HCT116 (cell line): ENCODE measurements at regions not wholly inside any gene's neighbourhood (a gene's known extent, or its start where the extent isn't known, plus 50 kb on each side); places are given as distances from the start of the nearest gene placed in this dataset.

Experiments
- ATAC-seq: fragments of 200-7000 bp; cut with Tn5 transposase; 2 replicates; pipeline ENCODE4 v1.9.1; 2020; ENCODE audit warnings: mild to moderate bottlenecking, moderate library complexity
- BruUV-seq: library from RNA; stranded (reverse); fragments of 400-500 nt; replicated peaks from 2 replicates; lab custom pipeline; 2021; lab: Mats Ljungman, UMichigan
- CTCF ChIA-PET: fragments of 300-600 bp; sonication (Branson Sonifier 250); formaldehyde crosslinking; loops from one replicate; lab custom pipeline; 2021; ENCODE audit warnings: antibody characterized with exemption; lab: Charles Lee
- POLR2A ChIA-PET: fragments of 300-600, 350-600 bp; sonication (Branson Sonifier 250); formaldehyde crosslinking; loops from one replicate; lab custom pipeline; 2021; ENCODE audit warnings: antibody characterized with exemption; lab: Charles Lee
- RAD21 ChIA-PET, 2 experiments: fragments of 300-600 bp; sonication (Branson Sonifier 250); formaldehyde crosslinking; loops; one replicate each; lab custom pipeline; 2023; ENCODE audit warnings: low total read pairs in 2 of 2; ENCODE audit not compliant: uncharacterized antibody in 2 of 2, unreplicated experiment in 2 of 2, low non-redundant PET in 1 of 2; lab: Charles Lee
- DNase-seq: peaks from one replicate; pipeline ENCODE4 v3.0.0-alpha.2; 2010; ENCODE audit warnings: low read depth, low spot score
- H2AFZ ChIP-seq: fragments of 200-600 bp; shearing (Covaris generic), sonication (generic); 2 replicates; pipeline ENCODE4 v1.6.1; 2017; ENCODE audit warnings: low read depth, mixed run types, mixed read lengths, antibody characterized with exemption, low read length; ENCODE audit not compliant: poor library complexity, severe bottlenecking
- H3K27ac ChIP-seq: 2 replicates; pipeline ENCODE4 v1.5.1; 2012; ENCODE audit warnings: low read depth, low read length
- H3K27me3 ChIP-seq: fragments of 200-600 bp; sonication (generic); 2 replicates; pipeline ENCODE4 v1.6.1; 2016; ENCODE audit warnings: mixed run types, low read length, mixed read lengths; ENCODE audit not compliant: insufficient read depth
- H3K36me3 ChIP-seq, 2 experiments: fragments of 200-500 bp in 1 of 2; fragments of 200-600 bp in 1 of 2; sonication (Bioruptor generic) in 1 of 2; sonication (generic) in 1 of 2; 2 replicates each; pipeline versions ENCODE4 v1.5.1 to v1.6.1; 2014 to 2016; ENCODE audit warnings: low read length in 2 of 2, inconsistent platforms in 1 of 2, mixed read lengths in 1 of 2, mixed run types in 1 of 2; ENCODE audit not compliant: insufficient read depth in 2 of 2, control insufficient read depth in 1 of 2
- H3K4me1 ChIP-seq, 2 experiments: fragments of 200-600 bp in 1 of 2; sonication (generic) in 1 of 2; 2 replicates each; pipeline versions ENCODE4 v1.5.1 to v1.6.1; 2012 to 2017; ENCODE audit warnings: low read length in 2 of 2, inconsistent platforms in 1 of 2, mild to moderate bottlenecking in 1 of 2, mixed read lengths in 1 of 2, mixed run types in 1 of 2, moderate library complexity in 1 of 2; ENCODE audit not compliant: insufficient read depth in 2 of 2, control insufficient read depth in 1 of 2
- H3K4me2 ChIP-seq: fragments of 200-600 bp; sonication (generic); 2 replicates; pipeline ENCODE4 v1.6.1; 2017; ENCODE audit warnings: mixed run types, low read length, mixed read lengths
- H3K4me3 ChIP-seq, 2 experiments: fragments of 200-600 bp in 1 of 2; sonication (generic) in 1 of 2; replicated peaks in 1 of 2; 2 replicates each; pipeline ENCODE4 v1.5.1; 2011 to 2016; ENCODE audit warnings: low read length in 2 of 2, control low read depth in 1 of 2, low read depth in 1 of 2, mild to moderate bottlenecking in 1 of 2, mixed read lengths in 1 of 2, mixed run types in 1 of 2
- H3K79me2 ChIP-seq: fragments of 200-600 bp; sonication (generic); 2 replicates; pipeline ENCODE4 v1.6.1; 2017; ENCODE audit warnings: mild to moderate bottlenecking, mixed run types, low read length, moderate library complexity, mixed read lengths; ENCODE audit not compliant: insufficient read depth
- H3K9ac ChIP-seq: fragments of 200-600 bp; sonication (generic); 2 replicates; pipeline ENCODE4 v1.6.1; 2016; ENCODE audit warnings: low read length, mixed read lengths
- H3K9me2 ChIP-seq: fragments of 200-600 bp; sonication (generic), shearing (Covaris generic); 2 replicates; pipeline ENCODE4 v1.6.1; 2017; ENCODE audit warnings: mixed run types, mild to moderate bottlenecking, moderate library complexity; ENCODE audit not compliant: insufficient read depth
- H3K9me3 ChIP-seq, 2 experiments: fragments of 200-500 bp in 1 of 2; fragments of 200-600 bp in 1 of 2; sonication (Bioruptor generic) in 1 of 2; sonication (generic) in 1 of 2; 2 replicates each; pipeline ENCODE4 v1.6.1; 2014 to 2017; ENCODE audit warnings: low read length in 2 of 2, mixed read lengths in 2 of 2, inconsistent platforms in 1 of 2, low read depth in 1 of 2, mild to moderate bottlenecking in 1 of 2, mixed run types in 1 of 2, moderate library complexity in 1 of 2; ENCODE audit not compliant: control insufficient read depth in 1 of 2, insufficient read depth in 1 of 2
- H4K20me1 ChIP-seq: fragments of 200-600 bp; sonication (generic), shearing (Covaris generic); 2 replicates; pipeline ENCODE4 v1.6.1; 2017; ENCODE audit warnings: mixed run types, mild to moderate bottlenecking, moderate library complexity; ENCODE audit not compliant: insufficient read depth
- CBX3 ChIP-seq: IDR thresholded peaks from 2 replicates; pipeline ENCODE4 v1.6.1; 2012; ENCODE audit warnings: low read depth
- ELF1 ChIP-seq: IDR thresholded peaks from 2 replicates; pipeline ENCODE4 v1.6.1; 2012; ENCODE audit warnings: low read depth, borderline replicate concordance
- EZH2 ChIP-seq: fragments of 200-600 bp; sonication (generic); IDR thresholded peaks from 2 replicates; pipeline ENCODE4 v1.6.1; 2017; ENCODE audit warnings: antibody characterized with exemption, mixed run types
- EZH2phosphoT487 ChIP-seq: fragments of 200-600 bp; IDR thresholded peaks from 2 replicates; pipeline ENCODE4 v1.6.1; 2018; ENCODE audit warnings: antibody characterized with exemption, borderline replicate concordance
- JUND ChIP-seq: IDR thresholded peaks from 2 replicates; pipeline ENCODE4 v1.6.1; 2012
- RAD21 ChIP-seq: IDR thresholded peaks from 2 replicates; pipeline ENCODE4 v1.6.1; 2012; ENCODE audit warnings: low read depth, mild to moderate bottlenecking
- SIN3A ChIP-seq: IDR thresholded peaks from 2 replicates; pipeline ENCODE4 v1.6.1; 2012; ENCODE audit warnings: low read depth
- SP1 ChIP-seq: IDR thresholded peaks from 2 replicates; pipeline ENCODE4 v1.6.1; 2012; ENCODE audit warnings: low read depth
- SRF ChIP-seq: IDR thresholded peaks from 2 replicates; pipeline ENCODE4 v1.6.1; 2012; ENCODE audit warnings: low read depth
- YY1 ChIP-seq: IDR thresholded peaks from 2 replicates; pipeline ENCODE4 v1.6.1; 2011; ENCODE audit warnings: low read length, low read depth, moderate library complexity, mild to moderate bottlenecking; ENCODE audit not compliant: insufficient replicate concordance; ENCODE audit errors: extremely low read depth
- ZFX ChIP-seq: fragments of 450-650 bp; IDR thresholded peaks from 2 replicates; pipeline ENCODE4 v1.6.1; 2017
- intact Hi-C: fragments of 100-400 bp; cut with micrococcal nuclease; formaldehyde crosslinking; loops from 2 replicates; pipeline ENCODE4 v1.10.0; 2022

DNA sequence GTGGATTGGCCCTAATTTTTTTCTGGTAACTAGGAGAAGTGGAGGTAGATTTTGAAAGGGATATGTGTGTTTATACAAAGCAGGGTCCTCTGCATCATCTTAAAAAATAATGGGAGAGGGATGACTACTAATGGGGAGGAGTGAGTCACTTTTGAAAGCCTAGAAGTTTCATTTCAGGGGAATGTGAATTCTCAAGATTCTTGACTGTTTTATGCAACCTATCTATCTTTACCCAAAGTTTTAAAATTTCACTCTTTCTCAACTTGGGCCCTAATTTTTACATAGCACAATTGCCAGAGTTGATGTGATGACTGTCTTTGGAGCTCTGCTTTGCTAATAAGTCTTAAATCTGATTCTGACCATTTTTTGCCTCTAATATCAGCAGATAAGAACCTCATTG lies 445.2 kb downstream of the GRXCR1 start (continued):
- TF ChIP-seq SRF (no peak), SP1 (no peak), ZFX (no peak), EZH2phosphoT487 (no peak)

DNA sequence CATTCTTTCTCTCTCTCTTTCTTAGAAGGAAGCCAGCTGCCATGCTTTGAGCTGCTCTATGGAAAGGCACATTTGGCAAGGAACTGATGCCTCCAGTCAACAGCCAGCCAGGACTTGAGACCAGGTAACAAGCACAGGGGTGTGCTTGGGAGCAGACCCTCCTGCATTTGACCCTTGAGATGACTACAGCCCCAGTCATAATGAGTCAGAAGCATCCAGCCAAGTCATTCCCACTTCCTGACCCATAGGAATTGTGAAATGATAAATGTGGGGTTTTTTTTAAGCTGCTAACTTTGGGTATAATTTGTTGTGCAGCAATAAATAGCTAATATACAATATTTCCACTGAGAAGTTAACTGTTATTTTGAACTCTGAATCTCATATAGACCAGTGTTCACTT lies 446.9 kb downstream of the GRXCR1 start:
- CTCF ChIA-PET, result no interaction called here
- POLR2A ChIA-PET, result no interaction called here
- intact Hi-C loops, result no loop called here

DNA sequence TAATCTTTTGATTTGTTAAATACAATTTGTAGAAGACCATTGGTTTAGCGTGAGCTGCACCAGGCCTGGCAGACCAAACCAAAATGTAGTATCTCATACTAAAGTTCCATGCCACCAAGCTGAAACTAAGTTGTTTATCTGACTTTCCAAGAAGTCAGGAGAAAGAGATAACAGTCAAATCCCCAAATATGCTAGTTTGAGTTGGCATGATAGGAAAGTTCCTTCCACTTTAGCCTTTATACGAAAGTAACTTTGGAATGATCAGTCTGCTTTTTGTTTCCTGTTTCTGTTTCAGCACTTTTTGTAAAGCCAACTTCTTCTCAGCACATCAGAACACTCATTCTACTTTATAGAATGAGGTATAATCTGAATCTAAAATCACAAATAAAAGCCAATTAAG lies 449.2 kb downstream of the GRXCR1 start:
- H4K20me1 ChIP-seq, result no peaks in the 10 kb centered on the region
- ChIA-PET POLR2A (no interaction called here), RAD21 (no interaction called here), CTCF (no interaction called here)
- H3K4me3 ChIP-seq, result no peak overlapping the region
- intact Hi-C loops, result no loop called here
- H3K9me2 ChIP-seq, result no peaks in the 10 kb centered on the region
- peaks cover 14 to 37% of the 10 kb centered on the region in 2 experiments; a peak in 3 of 4 replicates for H3K9me3 ChIP-seq
- no peak overlapping the region for H3K4me2 ChIP-seq
- H3K79me2 ChIP-seq, result no peaks in the 10 kb centered on the region
- ATAC-seq (no peak), DNase-seq (no peak)
- no peak overlapping the region for H3K9ac ChIP-seq
- H3K36me3 ChIP-seq, result no peaks in the 10 kb centered on the region
- no peak for TF ChIP-seq YY1
- no peak for TF ChIP-seq ELF1
- no peak for TF ChIP-seq RAD21
- TF ChIP-seq SP1, result no peak
- no peak overlapping the region for H3K27ac ChIP-seq
- H3K4me1 ChIP-seq, result no peaks in the 10 kb centered on the region
- H3K27me3 ChIP-seq, result no peaks in the 10 kb centered on the region
- no TSS peak for BruUV-seq
- no peak overlapping the region for H2AFZ ChIP-seq

More for the DNA sequence above, 446.9 kb downstream of the GRXCR1 start:
- RAD21 ChIA-PET, result no interaction called here
- Histone ChIP-seq H3K27me3 (no peaks in the 10 kb centered on the region), H4K20me1 (no peaks in the 10 kb centered on the region), H3K9me3 (peaks cover 11 to 39% of the 10 kb centered on the region in 2 experiments; a peak in 3 of 4 replicates), H3K9me2 (no peaks in the 10 kb centered on the region), H3K27ac (no peak overlapping the region), H3K4me1 (no peaks in the 10 kb centered on the region), H3K4me2 (no peak overlapping the region), H3K9ac (no peak overlapping the region), H2AFZ (no peak overlapping the region), H3K4me3 (no peak overlapping the region)
- ATAC-seq (no peak), DNase-seq (no peak)
- BruUV-seq, result no TSS peak
- TF ChIP-seq JUND, result no peak
- TF ChIP-seq EZH2, result no peak
- TF ChIP-seq CBX3, result no peak
- TF ChIP-seq SIN3A, result no peak
- TF ChIP-seq, all 23 proteins: peak for 0
- H3K79me2 ChIP-seq, result no peaks in the 10 kb centered on the region
- no peaks in the 10 kb centered on the region for H3K36me3 ChIP-seq
